ENCODE measurements at regions not wholly inside any gene's neighbourhood (a gene's known extent, or its start where the extent isn't known, plus 50 kb on each side); places are given as distances from the start of the nearest gene placed in this dataset.
"Not testable (repeated sequence)": the region's sequence is repeated elsewhere in the genome, so short reads cannot be mapped to it uniquely, and the experiment has no call there.

DNA sequence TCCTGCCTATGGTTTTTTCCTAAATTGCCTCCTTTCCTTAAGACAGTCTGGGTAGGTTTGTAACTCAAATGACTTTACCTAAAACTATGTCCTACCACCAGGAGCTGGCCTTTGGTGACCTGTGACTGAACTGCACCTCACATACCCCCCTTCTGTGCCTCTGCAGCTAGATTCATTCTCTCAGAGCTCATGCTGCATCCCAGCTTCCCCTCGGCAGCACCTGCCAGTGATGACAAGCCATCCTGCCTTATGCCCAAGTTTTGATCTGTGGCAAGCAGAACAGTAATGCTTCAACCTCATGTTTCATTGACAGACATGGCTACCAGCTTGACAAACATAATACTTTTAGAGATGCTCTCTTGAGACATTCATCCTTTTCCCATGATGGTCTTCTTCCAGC is 141.9 kb downstream of the TSEN15 start:
- H3K4me1 ChIP-seq (ENCODE audit: control insufficient read depth, insufficient read depth, low read length, poor library complexity, severe bottlenecking), result no peaks in the 10 kb centered on the region

DNA sequence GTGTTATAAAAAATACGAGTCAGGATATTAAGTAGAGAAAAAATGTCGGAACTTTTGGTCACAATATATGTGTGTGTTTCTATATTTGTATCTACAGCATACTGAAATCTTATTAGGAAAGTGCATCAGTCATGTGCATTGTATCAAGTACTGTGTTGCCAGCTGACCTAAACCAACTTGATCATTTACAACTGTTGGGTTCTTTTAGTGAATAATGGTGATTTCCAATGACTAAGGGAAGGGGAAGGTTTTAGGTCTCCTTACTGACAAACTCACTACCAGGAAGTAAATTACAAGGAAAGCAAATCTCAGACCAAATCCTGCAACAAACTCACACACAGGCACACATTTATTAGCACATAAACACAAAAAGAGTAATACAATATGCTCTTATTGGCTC is 142.7 kb downstream of the TSEN15 start:
- Histone ChIP-seq H3K4me3 (ENCODE audit: low read depth, low read length) (no peak overlapping the region), H3K9me3 (ENCODE audit: control insufficient read depth in 2 of 2, low read length in 2 of 2) (no peaks in the 10 kb centered on the region), H3K27me3 (ENCODE audit: control insufficient read depth, insufficient read depth, low read length) (peaks cover 2% of the 10 kb centered on the region), H3K27ac (ENCODE audit: insufficient read depth, low read length, poor library complexity, severe bottlenecking) (no peak overlapping the region), H3K36me3 (ENCODE audit: control insufficient read depth, insufficient read depth, low read length) (no peaks in the 10 kb centered on the region), H3K4me1 (ENCODE audit: control insufficient read depth, insufficient read depth, low read length, poor library complexity, severe bottlenecking) (no peaks in the 10 kb centered on the region)
- H3K27me3 Mint-ChIP-seq, result peaks cover 18% of the 10 kb centered on the region
- no peak for DNase-seq
- ATAC-seq (ENCODE audit: low read depth in 2 of 2), result no peak
- H3K4me3 Mint-ChIP-seq, result no peak overlapping the region
- H3K36me3 Mint-ChIP-seq, result no peaks in the 10 kb centered on the region
- H3K4me1 Mint-ChIP-seq, result no peaks in the 10 kb centered on the region
- peaks cover 0 to 3% (median 0%) of the 10 kb centered on the region in 7 donors for H3K9me3 Mint-ChIP-seq
- H3K27ac Mint-ChIP-seq, result no peak overlapping the region

More for the DNA sequence above, 141.9 kb downstream of the TSEN15 start:
- no peak for DNase-seq
- Mint-ChIP-seq H3K4me3 (no peak overlapping the region), H3K9me3 (peaks cover 0 to 3% (median 0%) of the 10 kb centered on the region in 7 donors), H3K4me1 (no peaks in the 10 kb centered on the region), H3K27me3 (peaks cover 20% of the 10 kb centered on the region), H3K27ac (no peak overlapping the region), H3K36me3 (no peaks in the 10 kb centered on the region)
- H3K4me3 ChIP-seq (ENCODE audit: low read depth, low read length), result no peak overlapping the region
- peaks cover 2% of the 10 kb centered on the region for H3K27me3 ChIP-seq (ENCODE audit: control insufficient read depth, insufficient read depth, low read length)
- H3K27ac ChIP-seq (ENCODE audit: insufficient read depth, low read length, poor library complexity, severe bottlenecking), result no peak overlapping the region
- H3K36me3 ChIP-seq (ENCODE audit: control insufficient read depth, insufficient read depth, low read length), result no peaks in the 10 kb centered on the region
- no peak for ATAC-seq (ENCODE audit: low read depth in 2 of 2)
- H3K9me3 ChIP-seq (ENCODE audit: control insufficient read depth in 2 of 2, low read length in 2 of 2), result no peaks in the 10 kb centered on the region

DNA sequence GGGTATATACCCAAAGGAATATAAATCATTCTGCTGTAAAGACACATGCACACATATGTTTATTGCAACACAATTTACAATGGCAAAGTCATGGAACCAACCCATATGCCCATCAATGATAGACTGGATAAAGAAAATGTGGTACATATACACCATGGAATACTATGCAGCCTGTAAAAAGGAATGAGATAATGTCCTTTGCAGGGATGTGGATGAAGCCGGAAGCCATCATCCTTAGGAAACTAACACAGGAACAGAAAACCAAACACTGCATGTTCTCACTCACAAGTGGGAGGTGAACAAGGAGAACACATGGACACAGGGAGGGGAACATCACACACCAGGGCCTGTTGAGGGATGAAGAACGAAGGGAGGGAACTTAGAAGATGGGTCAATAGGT is 144.2 kb downstream of the TSEN15 start:
- H3K27ac Mint-ChIP-seq; H3K4me3 Mint-ChIP-seq; H3K4me3 ChIP-seq (ENCODE audit: low read depth, low read length); H3K9me3 ChIP-seq (ENCODE audit: control insufficient read depth in 2 of 2, low read length in 2 of 2); H3K27ac ChIP-seq (ENCODE audit: insufficient read depth, low read length, poor library complexity, severe bottlenecking); ATAC-seq (ENCODE audit: low read depth in 2 of 2); DNase-seq; H3K27me3 ChIP-seq (ENCODE audit: control insufficient read depth, insufficient read depth, low read length); H3K4me1 ChIP-seq (ENCODE audit: control insufficient read depth, insufficient read depth, low read length, poor library complexity, severe bottlenecking); H3K4me1 Mint-ChIP-seq; H3K36me3 ChIP-seq (ENCODE audit: control insufficient read depth, insufficient read depth, low read length); H3K36me3 Mint-ChIP-seq; H3K9me3 Mint-ChIP-seq: not testable (repeated sequence)
- H3K27me3 Mint-ChIP-seq, result peaks cover 10% of the 10 kb centered on the region

DNA sequence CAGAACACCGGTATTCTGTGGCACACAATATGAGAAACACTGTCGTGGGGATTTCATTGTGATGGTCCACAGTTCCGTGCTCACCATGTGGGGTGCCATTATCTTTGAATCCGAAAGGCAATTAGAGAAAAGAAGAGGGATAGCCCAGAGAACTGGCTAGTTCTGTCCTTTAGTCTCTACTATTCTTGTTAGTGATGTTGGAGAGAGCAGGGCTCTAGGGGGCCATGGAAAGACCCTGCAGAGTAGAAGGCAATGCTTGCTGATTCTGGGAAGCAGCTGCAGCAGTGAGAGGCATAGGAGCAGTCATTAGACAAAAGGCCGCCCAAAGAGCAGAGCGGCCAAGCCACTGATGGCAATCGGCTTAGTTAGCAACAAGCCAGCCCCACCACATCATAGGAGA is 146.3 kb downstream of the TSEN15 start:
- no peaks in the 10 kb centered on the region for H3K36me3 Mint-ChIP-seq
- no peak for ATAC-seq (ENCODE audit: low read depth in 2 of 2)
- H3K4me1 ChIP-seq (ENCODE audit: control insufficient read depth, insufficient read depth, low read length, poor library complexity, severe bottlenecking), result no peaks in the 10 kb centered on the region
- DNase-seq, result no peak
- H3K9me3 Mint-ChIP-seq, result peaks cover 0 to 6% (median 0%) of the 10 kb centered on the region in 7 donors
- H3K27ac Mint-ChIP-seq, result no peak overlapping the region
- no peaks in the 10 kb centered on the region for H3K9me3 ChIP-seq (ENCODE audit: control insufficient read depth in 2 of 2, low read length in 2 of 2)
- H3K36me3 ChIP-seq (ENCODE audit: control insufficient read depth, insufficient read depth, low read length), result no peaks in the 10 kb centered on the region
- no peak overlapping the region for H3K27ac ChIP-seq (ENCODE audit: insufficient read depth, low read length, poor library complexity, severe bottlenecking)
- H3K27me3 Mint-ChIP-seq, result peaks cover 10% of the 10 kb centered on the region
- H3K27me3 ChIP-seq (ENCODE audit: control insufficient read depth, insufficient read depth, low read length), result no peaks in the 10 kb centered on the region
- H3K4me3 ChIP-seq (ENCODE audit: low read depth, low read length), result no peak overlapping the region
- no peaks in the 10 kb centered on the region for H3K4me1 Mint-ChIP-seq
- no peak overlapping the region for H3K4me3 Mint-ChIP-seq

DNA sequence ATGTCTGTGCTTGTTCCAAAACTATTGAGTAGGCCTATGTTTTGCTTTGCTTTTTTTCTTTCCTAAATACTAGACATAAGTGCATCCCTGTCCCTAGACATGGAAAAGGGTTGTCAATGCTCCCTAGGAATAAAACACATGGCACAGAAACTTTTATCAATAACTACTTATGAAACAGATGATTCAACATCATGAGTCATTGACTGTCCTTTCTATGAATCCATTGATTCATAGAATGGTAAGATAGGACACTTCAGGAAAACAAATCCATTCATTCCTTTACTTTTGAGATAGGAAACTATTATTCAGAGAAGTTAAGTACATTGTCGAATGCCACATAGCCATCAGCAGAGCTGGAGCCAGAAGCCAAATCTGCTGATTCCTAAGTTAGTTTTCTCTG is 147.5 kb downstream of the TSEN15 start:
- no peak overlapping the region for H3K27ac ChIP-seq (ENCODE audit: insufficient read depth, low read length, poor library complexity, severe bottlenecking)
- H3K27me3 ChIP-seq (ENCODE audit: control insufficient read depth, insufficient read depth, low read length), result no peaks in the 10 kb centered on the region
- DNase-seq (no peak), ATAC-seq (ENCODE audit: low read depth in 2 of 2) (no peak)
- Mint-ChIP-seq H3K9me3 (peaks cover 0 to 6% (median 0%) of the 10 kb centered on the region in 7 donors), H3K27ac (no peak overlapping the region), H3K27me3 (peaks cover 10% of the 10 kb centered on the region), H3K4me1 (no peaks in the 10 kb centered on the region), H3K4me3 (no peak overlapping the region), H3K36me3 (no peaks in the 10 kb centered on the region)
- no peak overlapping the region for H3K4me3 ChIP-seq (ENCODE audit: low read depth, low read length)
- no peaks in the 10 kb centered on the region for H3K4me1 ChIP-seq (ENCODE audit: control insufficient read depth, insufficient read depth, low read length, poor library complexity, severe bottlenecking)
- H3K36me3 ChIP-seq (ENCODE audit: control insufficient read depth, insufficient read depth, low read length), result no peaks in the 10 kb centered on the region
- H3K9me3 ChIP-seq (ENCODE audit: control insufficient read depth in 2 of 2, low read length in 2 of 2), result no peaks in the 10 kb centered on the region

DNA sequence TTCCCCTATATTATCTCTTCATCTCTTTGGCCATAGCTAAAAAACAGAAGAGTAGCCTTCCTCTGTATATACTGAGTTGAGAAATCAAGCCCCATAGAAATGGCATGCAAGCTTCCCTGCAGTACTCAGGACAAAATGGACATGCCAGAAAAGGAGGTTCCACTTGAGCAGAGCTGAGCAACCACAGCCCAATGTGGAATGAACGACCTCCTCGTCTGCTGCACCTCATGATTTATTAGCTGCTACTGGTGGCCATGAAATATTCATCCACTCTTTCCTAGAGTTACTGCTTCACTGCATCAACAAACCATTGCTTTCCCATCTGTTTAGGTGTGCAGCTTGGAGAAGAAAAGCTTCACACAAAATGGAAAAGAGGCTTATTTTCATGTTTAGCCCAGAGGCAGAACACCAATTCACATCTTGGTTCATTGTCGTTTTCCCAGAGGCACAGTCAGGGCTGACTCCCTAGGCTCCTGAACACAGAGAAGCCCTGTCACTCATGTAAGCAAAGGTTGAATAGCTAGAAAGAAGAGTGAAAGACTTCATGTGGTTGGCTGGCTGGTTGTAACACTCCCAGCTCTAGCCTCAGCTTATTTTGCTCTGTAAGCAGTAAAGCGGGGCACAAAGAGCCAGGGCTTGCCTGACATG is 148.0 kb downstream of the TSEN15 start:
- Histone ChIP-seq H3K27me3 (ENCODE audit: control insufficient read depth, insufficient read depth, low read length) (no peaks in the 10 kb centered on the region), H3K4me3 (ENCODE audit: low read depth, low read length) (no peak overlapping the region), H3K4me1 (ENCODE audit: control insufficient read depth, insufficient read depth, low read length, poor library complexity, severe bottlenecking) (no peaks in the 10 kb centered on the region), H3K36me3 (ENCODE audit: control insufficient read depth, insufficient read depth, low read length) (no peaks in the 10 kb centered on the region), H3K9me3 (ENCODE audit: control insufficient read depth in 2 of 2, low read length in 2 of 2) (no peaks in the 10 kb centered on the region), H3K27ac (ENCODE audit: insufficient read depth, low read length, poor library complexity, severe bottlenecking) (no peak overlapping the region)
- Mint-ChIP-seq H3K4me1 (no peaks in the 10 kb centered on the region), H3K9me3 (peaks cover 0 to 6% (median 0%) of the 10 kb centered on the region in 7 donors), H3K4me3 (no peak overlapping the region), H3K27ac (no peak overlapping the region), H3K27me3 (peaks cover 10% of the 10 kb centered on the region), H3K36me3 (no peaks in the 10 kb centered on the region)
- DNase-seq (no peak), ATAC-seq (ENCODE audit: low read depth in 2 of 2) (no peak)

DNA sequence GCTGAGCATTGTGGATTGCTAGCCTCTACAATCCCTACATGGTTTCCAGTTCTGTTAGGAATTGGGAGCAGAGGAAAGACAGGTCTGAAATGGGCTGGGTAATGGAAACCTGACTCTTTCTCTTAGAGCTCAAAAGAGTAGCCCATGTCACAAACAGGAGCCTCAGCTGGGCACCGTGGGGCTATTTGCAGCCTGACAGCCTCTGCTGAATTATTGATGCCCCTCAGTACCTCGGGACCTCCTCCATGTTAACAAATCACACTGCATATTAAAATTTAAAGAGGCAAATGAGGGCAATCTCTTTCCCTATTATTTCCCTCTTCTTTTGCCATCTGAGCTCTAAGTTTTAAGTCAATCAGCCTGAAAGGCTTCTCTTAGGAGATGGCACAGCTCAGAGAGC is 157.1 kb downstream of the TSEN15 start:
- no peaks in the 10 kb centered on the region for H3K36me3 Mint-ChIP-seq

DNA sequence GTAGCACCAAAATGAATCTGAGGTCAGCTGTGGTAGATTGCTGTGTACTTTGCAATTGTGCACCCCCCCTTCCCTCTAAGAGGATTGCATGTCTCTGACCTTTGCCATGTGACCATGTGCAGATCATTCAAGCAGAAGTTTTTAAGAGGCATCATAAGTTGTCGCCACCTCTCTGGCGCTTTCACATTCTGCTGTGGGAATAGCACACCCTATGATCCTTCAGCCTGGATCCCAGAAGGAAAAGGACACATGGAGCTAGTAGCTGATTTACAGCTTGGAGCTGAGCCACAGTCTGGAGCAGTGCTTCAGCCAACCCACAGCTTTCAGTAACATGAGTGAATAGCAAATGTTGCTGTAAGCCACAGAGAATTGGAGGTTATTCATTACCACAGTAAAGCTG is 158.5 kb downstream of the TSEN15 start:
- Histone ChIP-seq H3K27ac (ENCODE audit: insufficient read depth, low read length, poor library complexity, severe bottlenecking) (no peak overlapping the region), H3K9me3 (ENCODE audit: control insufficient read depth in 2 of 2, low read length in 2 of 2) (no peaks in the 10 kb centered on the region), H3K4me3 (ENCODE audit: low read depth, low read length) (no peak overlapping the region), H3K4me1 (ENCODE audit: control insufficient read depth, insufficient read depth, low read length, poor library complexity, severe bottlenecking) (no peaks in the 10 kb centered on the region), H3K36me3 (ENCODE audit: control insufficient read depth, insufficient read depth, low read length) (no peaks in the 10 kb centered on the region), H3K27me3 (ENCODE audit: control insufficient read depth, insufficient read depth, low read length) (no peaks in the 10 kb centered on the region)
- Mint-ChIP-seq H3K9me3 (peaks cover 0 to 4% (median 0%) of the 10 kb centered on the region in 7 donors), H3K27me3 (peaks cover 7% of the 10 kb centered on the region), H3K36me3 (no peaks in the 10 kb centered on the region), H3K27ac (no peak overlapping the region), H3K4me1 (no peaks in the 10 kb centered on the region), H3K4me3 (no peak overlapping the region)
- ATAC-seq (ENCODE audit: low read depth in 2 of 2), result no peak
- DNase-seq, result no peak

More for the DNA sequence above, 157.1 kb downstream of the TSEN15 start:
- Mint-ChIP-seq H3K9me3 (peaks cover 0 to 4% (median 0%) of the 10 kb centered on the region in 7 donors), H3K4me3 (no peak overlapping the region), H3K27ac (no peak overlapping the region), H3K27me3 (peaks cover 7% of the 10 kb centered on the region), H3K4me1 (no peaks in the 10 kb centered on the region)
- DNase-seq, result no peak
- no peak overlapping the region for H3K27ac ChIP-seq (ENCODE audit: insufficient read depth, low read length, poor library complexity, severe bottlenecking)
- H3K9me3 ChIP-seq (ENCODE audit: control insufficient read depth in 2 of 2, low read length in 2 of 2), result no peaks in the 10 kb centered on the region
- no peaks in the 10 kb centered on the region for H3K36me3 ChIP-seq (ENCODE audit: control insufficient read depth, insufficient read depth, low read length)
- no peak for ATAC-seq (ENCODE audit: low read depth in 2 of 2)
- H3K4me1 ChIP-seq (ENCODE audit: control insufficient read depth, insufficient read depth, low read length, poor library complexity, severe bottlenecking), result no peaks in the 10 kb centered on the region
- no peak overlapping the region for H3K4me3 ChIP-seq (ENCODE audit: low read depth, low read length)
- H3K27me3 ChIP-seq (ENCODE audit: control insufficient read depth, insufficient read depth, low read length), result no peaks in the 10 kb centered on the region
